A673 (cell line): ENCODE measurements at regions not wholly inside any gene's neighbourhood (a gene's known extent, or its start where the extent isn't known, plus 50 kb on each side); places are given as distances from the start of the nearest gene placed in this dataset.

Source experiments
- BruUV-seq: library from RNA; stranded (reverse); fragments of 400-500 nt; replicated peaks from 2 replicates; lab custom pipeline; 2021; lab: Mats Ljungman, UMichigan
- CTCF ChIA-PET: fragments of 300-600 bp; sonication (Branson Sonifier 250); formaldehyde crosslinking; loops from one replicate; lab custom pipeline; 2022; ENCODE audit warnings: antibody characterized with exemption; lab: Charles Lee
- POLR2A ChIA-PET: fragments of 300-600 bp; sonication (Branson Sonifier 250); formaldehyde crosslinking; loops from one replicate; lab custom pipeline; 2022; ENCODE audit warnings: antibody characterized with exemption; ENCODE audit not compliant: low non-redundant PET; lab: Charles Lee
- DNase-seq: peaks from one replicate; pipeline ENCODE4 v3.0.0-alpha.2; 2015; ENCODE audit warnings: low spot score
- H3K27ac ChIP-seq: fragments of 200-600 bp; sonication (generic); 2 replicates; pipeline ENCODE4 v1.5.1; 2016; ENCODE audit warnings: mixed run types, low read depth, mild to moderate bottlenecking, mixed read lengths, antibody characterized with exemption, low read length; ENCODE audit not compliant: poor library complexity, severe bottlenecking
- H3K27me3 ChIP-seq: fragments of 200-600 bp; sonication (generic); replicated peaks from 2 replicates; pipeline ENCODE4 v1.6.1; 2017; ENCODE audit warnings: mixed run types, low read depth, mild to moderate bottlenecking, mixed read lengths, antibody characterized with exemption, low read length; ENCODE audit not compliant: insufficient read depth, poor library complexity
- H3K36me3 ChIP-seq: fragments of 200-600 bp; sonication (generic); 2 replicates; pipeline ENCODE4 v1.6.1; 2016; ENCODE audit warnings: mixed run types, mild to moderate bottlenecking, mixed read lengths, antibody characterized with exemption, low read length; ENCODE audit not compliant: insufficient read depth, poor library complexity, severe bottlenecking
- H3K4me1 ChIP-seq: fragments of 200-600 bp; sonication (generic); 2 replicates; pipeline ENCODE4 v1.6.1; 2017; ENCODE audit warnings: mixed run types, mild to moderate bottlenecking, mixed read lengths, antibody characterized with exemption, low read length; ENCODE audit not compliant: insufficient read depth, poor library complexity, severe bottlenecking
- H3K4me3 ChIP-seq: fragments of 200-600 bp; sonication (generic); 2 replicates; pipeline ENCODE4 v1.5.1; 2016; ENCODE audit warnings: low read depth, mixed run types, mild to moderate bottlenecking, mixed read lengths, low read length; ENCODE audit not compliant: poor library complexity, severe bottlenecking
- H3K9me3 ChIP-seq: fragments of 200-600 bp; sonication (generic); 2 replicates; pipeline ENCODE4 v1.6.1; 2016; ENCODE audit warnings: mixed run types, low read depth, mild to moderate bottlenecking, mixed read lengths, antibody characterized with exemption, low read length; ENCODE audit not compliant: poor library complexity, severe bottlenecking
- EZH2 ChIP-seq: fragments of 200-600 bp; sonication (generic); IDR thresholded peaks from 2 replicates; pipeline ENCODE4 v1.6.1; 2017; ENCODE audit warnings: borderline replicate concordance, low read depth, mild to moderate bottlenecking, mixed read lengths, antibody characterized with exemption, low read length; ENCODE audit not compliant: poor library complexity, severe bottlenecking
- intact Hi-C: fragments of 100-400 bp; cut with micrococcal nuclease; formaldehyde crosslinking; loops from one replicate; pipeline ENCODE4 v1.10.0; 2022; ENCODE audit not compliant: unreplicated experiment
- TF ChIP-seq, protein P1 (sequence below): fragments of 300-800, 200-600 bp; sonication (generic); conservative IDR thresholded peaks from 2 replicates; pipeline ENCODE4 v1.5.1; 2017; ENCODE audit warnings: low read depth, mild to moderate bottlenecking, antibody characterized with exemption, low read length, moderate library complexity, mixed read lengths

DNA sequence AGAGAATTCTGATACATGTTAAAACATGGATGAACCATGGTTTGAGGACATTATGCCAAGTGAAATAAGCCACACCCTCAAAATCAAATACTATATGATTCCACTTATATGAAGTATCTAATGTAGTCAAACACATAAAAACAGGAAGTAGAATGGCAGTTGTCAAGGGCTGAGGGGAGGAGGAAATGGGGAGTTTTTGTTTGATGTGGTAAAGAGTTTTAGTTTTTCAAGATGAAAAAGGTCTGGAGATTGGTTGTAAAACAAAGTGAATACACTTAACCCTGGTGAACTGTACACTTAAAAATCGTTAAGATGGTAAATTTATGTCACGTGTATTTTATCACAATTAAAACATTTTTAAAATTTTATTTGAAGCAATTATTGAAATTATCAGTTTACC lies 127.4 kb upstream of the GRIK2 start:
- ChIA-PET CTCF (no interaction called here), POLR2A (no interaction called here)
- no TSS peak for BruUV-seq
- Histone ChIP-seq H3K36me3 (no peaks in the 10 kb centered on the region), H3K4me1 (no peaks in the 10 kb centered on the region), H3K27ac (no peak overlapping the region), H3K27me3 (no peaks in the 10 kb centered on the region), H3K4me3 (no peak overlapping the region), H3K9me3 (no peaks in the 10 kb centered on the region)
- no peak for TF ChIP-seq EZH2
- TF ChIP-seq, protein P1, sequence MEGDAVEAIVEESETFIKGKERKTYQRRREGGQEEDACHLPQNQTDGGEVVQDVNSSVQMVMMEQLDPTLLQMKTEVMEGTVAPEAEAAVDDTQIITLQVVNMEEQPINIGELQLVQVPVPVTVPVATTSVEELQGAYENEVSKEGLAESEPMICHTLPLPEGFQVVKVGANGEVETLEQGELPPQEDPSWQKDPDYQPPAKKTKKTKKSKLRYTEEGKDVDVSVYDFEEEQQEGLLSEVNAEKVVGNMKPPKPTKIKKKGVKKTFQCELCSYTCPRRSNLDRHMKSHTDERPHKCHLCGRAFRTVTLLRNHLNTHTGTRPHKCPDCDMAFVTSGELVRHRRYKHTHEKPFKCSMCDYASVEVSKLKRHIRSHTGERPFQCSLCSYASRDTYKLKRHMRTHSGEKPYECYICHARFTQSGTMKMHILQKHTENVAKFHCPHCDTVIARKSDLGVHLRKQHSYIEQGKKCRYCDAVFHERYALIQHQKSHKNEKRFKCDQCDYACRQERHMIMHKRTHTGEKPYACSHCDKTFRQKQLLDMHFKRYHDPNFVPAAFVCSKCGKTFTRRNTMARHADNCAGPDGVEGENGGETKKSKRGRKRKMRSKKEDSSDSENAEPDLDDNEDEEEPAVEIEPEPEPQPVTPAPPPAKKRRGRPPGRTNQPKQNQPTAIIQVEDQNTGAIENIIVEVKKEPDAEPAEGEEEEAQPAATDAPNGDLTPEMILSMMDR, result no peak
- intact Hi-C loops, result no loop called here
- no peak for DNase-seq

DNA sequence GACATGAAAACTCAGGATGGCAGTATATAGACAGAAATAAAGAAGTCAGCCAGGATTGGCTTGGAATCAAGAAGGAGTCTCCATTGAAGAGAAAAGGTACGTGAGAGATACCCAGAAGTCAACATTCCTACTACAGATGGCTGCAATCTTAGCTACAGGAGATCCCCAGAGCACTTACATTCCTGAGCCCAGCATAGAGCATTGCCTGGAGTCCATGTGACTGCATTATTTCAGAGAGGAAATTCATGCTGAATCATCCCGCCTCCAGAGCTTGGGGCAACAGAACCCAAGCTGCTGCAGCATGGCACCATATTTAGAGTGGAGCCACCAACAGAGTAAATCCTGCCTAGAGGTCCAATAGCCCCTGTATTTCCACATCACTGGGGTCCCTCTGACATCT lies 125.0 kb upstream of the GRIK2 start:
- H3K27me3 ChIP-seq, result no peaks in the 10 kb centered on the region
- no TSS peak for BruUV-seq
- peak; percentile 15 for DNase-seq
- no peak overlapping the region for H3K4me3 ChIP-seq
- CTCF ChIA-PET, result no interaction called here
- POLR2A ChIA-PET, result no interaction called here
- no peaks in the 10 kb centered on the region for H3K4me1 ChIP-seq
- no peaks in the 10 kb centered on the region for H3K36me3 ChIP-seq
- H3K9me3 ChIP-seq, result no peaks in the 10 kb centered on the region
- TF ChIP-seq, protein P1, result no peak
- no peak for TF ChIP-seq EZH2
- intact Hi-C loops, result no loop called here
- H3K27ac ChIP-seq, result no peak overlapping the region

GRCh38 chr6:101275251-101275650 lies 118.3 kb upstream of the GRIK2 start:
- BruUV-seq, result no TSS peak
- intact Hi-C loops, result no loop called here
- no peak for DNase-seq
- Histone ChIP-seq H3K4me1 (peaks cover 9% of the 10 kb centered on the region), H3K27ac (no peak overlapping the region), H3K9me3 (no peaks in the 10 kb centered on the region), H3K36me3 (no peaks in the 10 kb centered on the region), H3K4me3 (no peak overlapping the region), H3K27me3 (no peaks in the 10 kb centered on the region)
- POLR2A ChIA-PET, result no interaction called here
- CTCF ChIA-PET, result no interaction called here
- TF ChIP-seq, protein P1, result no peak
